Cardiac fibroblast (primary cell): ENCODE measurements at regions not wholly inside any gene's neighbourhood (a gene's known extent, or its start where the extent isn't known, plus 50 kb on each side); places are given as distances from the start of the nearest gene placed in this dataset.

Experiments
- DNase-seq, 2 donors: peaks; one replicate each; pipeline versions ENCODE4 v3.0.0 to v3.0.0-alpha.2; 2010; ENCODE audit warnings: low read depth in 2 of 2
- H3K4me3 ChIP-seq, 2 donors: replicated peaks in 1 of 2; 1 replicate in 1 of 2; 2 replicates in 1 of 2; pipeline ENCODE4 v1.5.1; 2011; ENCODE audit warnings: low read depth in 2 of 2, low read length in 2 of 2, mild to moderate bottlenecking in 2 of 2, moderate library complexity in 1 of 2
- CTCF ChIP-seq: IDR thresholded peaks from one replicate; pipeline ENCODE4 v1.5.1; 2011; ENCODE audit warnings: low read depth, mild to moderate bottlenecking, low read length, inconsistent platforms

GRCh38 chr2:16308816-16309215, 356.8 kb downstream of the CYRIA start:
- DNase-seq, result no peak
- H3K4me3 ChIP-seq, result no peak overlapping the region
- no peak for TF ChIP-seq CTCF

DNA sequence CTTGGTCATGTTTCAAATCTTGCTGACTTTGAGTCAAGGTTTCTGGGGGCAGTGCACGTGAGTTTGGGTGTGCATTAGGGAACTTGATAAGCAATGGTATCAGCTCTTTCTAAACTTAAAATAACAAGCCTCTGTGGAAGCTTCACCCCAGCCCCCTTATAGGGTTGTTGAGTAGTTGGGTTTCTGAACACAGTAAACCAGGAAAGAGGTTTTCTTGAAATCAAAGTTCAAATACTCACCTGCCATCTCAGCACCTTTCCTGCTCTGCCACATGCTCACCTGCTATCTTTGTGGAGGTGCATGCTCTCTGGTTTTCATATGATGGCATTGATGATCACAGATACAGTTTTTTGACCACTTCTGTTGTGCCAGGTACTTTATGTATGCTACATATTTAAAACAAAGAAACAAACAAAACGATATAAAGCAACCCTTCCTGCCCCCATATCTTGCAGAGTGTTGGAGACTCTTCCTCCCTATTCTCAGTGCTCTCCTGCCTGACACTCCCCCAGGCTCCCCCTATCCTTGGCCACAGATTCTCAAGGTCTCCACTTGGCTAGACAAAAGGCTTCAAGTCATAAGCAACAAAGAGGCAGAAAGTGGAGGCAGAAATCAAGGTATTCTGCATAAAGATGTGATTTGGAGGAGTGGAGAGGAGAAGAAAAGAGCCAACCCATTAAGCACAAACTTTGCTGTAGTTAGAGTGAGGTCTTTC, 360.6 kb downstream of the CYRIA start:
- TF ChIP-seq CTCF, result no peak
- no peak overlapping the region for H3K4me3 ChIP-seq
- DNase-seq, result no peak

GRCh38 chr2:16303761-16304160, 361.9 kb downstream of the CYRIA start:
- H3K4me3 ChIP-seq, result no peak overlapping the region
- no peak for TF ChIP-seq CTCF
- no peak for DNase-seq

DNA sequence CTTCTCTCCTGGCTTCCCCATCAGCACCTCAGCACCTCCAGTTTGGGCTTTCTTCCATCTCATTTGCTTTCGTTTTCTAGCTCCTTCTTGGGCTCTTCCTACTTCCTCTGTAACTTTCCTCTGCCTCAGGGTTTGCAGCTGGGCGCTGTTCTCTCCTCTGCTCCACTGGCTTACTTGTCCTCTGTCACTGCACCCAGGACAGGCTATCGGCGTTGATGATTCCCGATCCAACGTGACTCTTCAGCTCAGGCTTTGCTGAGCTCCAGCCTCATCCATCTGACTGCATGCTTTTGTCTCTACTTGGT, 362.4 kb downstream of the CYRIA start:
- H3K4me3 ChIP-seq, result no peak overlapping the region
- TF ChIP-seq CTCF, result no peak
- DNase-seq, result no peak

GRCh38 chr2:16302431-16303272, 362.3 kb downstream of the MYCN start:
- no peak for DNase-seq
- no peak overlapping the region for H3K4me3 ChIP-seq
- TF ChIP-seq CTCF, result no peak

GRCh38 chr2:16301961-16302360, 361.6 kb downstream of the MYCN start:
- TF ChIP-seq CTCF, result no peak
- DNase-seq, result no peak
- H3K4me3 ChIP-seq, result no peak overlapping the region

- DNase-seq, result no peak
- no peak for TF ChIP-seq CTCF
- H3K4me3 ChIP-seq, result no peak overlapping the region
Measured at GRCh38 chr2:16298866-16299265, 358.5 kb downstream of the MYCN start.
